ENCODE measurements at regions not wholly inside any gene's neighbourhood (a gene's known extent, or its start where the extent isn't known, plus 50 kb on each side); places are given as distances from the start of the nearest gene placed in this dataset.
A peak's percentile ranks its signal among the peaks of the same experiment; 100 is the strongest.

DNA sequence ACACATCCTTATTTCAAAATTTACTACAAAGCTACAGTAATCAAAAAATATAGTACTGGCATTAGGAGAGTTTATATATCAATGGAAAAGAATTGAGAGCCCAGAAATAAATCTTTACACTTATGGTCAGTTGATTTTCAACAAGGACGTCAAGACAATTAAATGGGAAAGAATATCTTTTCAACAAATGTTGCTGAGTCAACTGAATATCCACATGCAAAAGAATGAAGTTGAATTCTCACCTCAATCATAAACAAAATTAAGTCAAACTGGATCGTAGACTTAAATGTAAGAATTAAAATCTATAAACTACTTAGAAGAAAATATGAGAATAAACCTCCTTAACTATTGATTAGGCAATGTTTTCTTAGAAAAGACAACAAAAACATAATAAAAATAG lies 61.5 kb upstream of the PRR16 start:
- Histone ChIP-seq H3K9ac (ENCODE audit: insufficient read depth, low read length, poor library complexity, severe bottlenecking) (no peak overlapping the region), H3K36me3 (replicated peaks in 1 of 2; ENCODE audit: control insufficient read depth in 1 of 2, insufficient read depth in 2 of 2, low read length in 2 of 2) (no peaks in the 10 kb centered on the region), H3K4me2 (replicated peaks; ENCODE audit: extremely low read depth, low read length, poor library complexity, severe bottlenecking) (no peak overlapping the region), H3K4me1 (ENCODE audit: control insufficient read depth in 1 of 2, insufficient read depth in 2 of 2, low read length in 2 of 2) (peaks cover 0 to 10% of the 10 kb centered on the region in 2 donors), H3K4me3 (replicated peaks in 1 of 3; ENCODE audit: low read depth in 2 of 3, low read length in 3 of 3) (no peak overlapping the region), H3K79me2 (ENCODE audit: insufficient read depth, low read length) (no peaks in the 10 kb centered on the region), H3K27ac (ENCODE audit: low read depth in 1 of 2, low read length in 2 of 2) (no peak overlapping the region), H4K20me1 (ENCODE audit: insufficient read depth, low read length) (no peaks in the 10 kb centered on the region), H3K27me3 (ENCODE audit: control insufficient read depth in 2 of 2, insufficient read depth in 2 of 2, low read length in 2 of 2) (no peaks in the 10 kb centered on the region), H2AFZ (ENCODE audit: insufficient read depth, low read depth, low read length, poor library complexity, severe bottlenecking) (no peak overlapping the region), H3K9me3 (replicated peaks in 1 of 2; ENCODE audit: control insufficient read depth in 1 of 2, insufficient read depth in 1 of 2, low read length in 2 of 2) (peaks cover 5 to 18% of the 10 kb centered on the region in 2 donors)
- TF ChIP-seq, protein P1, sequence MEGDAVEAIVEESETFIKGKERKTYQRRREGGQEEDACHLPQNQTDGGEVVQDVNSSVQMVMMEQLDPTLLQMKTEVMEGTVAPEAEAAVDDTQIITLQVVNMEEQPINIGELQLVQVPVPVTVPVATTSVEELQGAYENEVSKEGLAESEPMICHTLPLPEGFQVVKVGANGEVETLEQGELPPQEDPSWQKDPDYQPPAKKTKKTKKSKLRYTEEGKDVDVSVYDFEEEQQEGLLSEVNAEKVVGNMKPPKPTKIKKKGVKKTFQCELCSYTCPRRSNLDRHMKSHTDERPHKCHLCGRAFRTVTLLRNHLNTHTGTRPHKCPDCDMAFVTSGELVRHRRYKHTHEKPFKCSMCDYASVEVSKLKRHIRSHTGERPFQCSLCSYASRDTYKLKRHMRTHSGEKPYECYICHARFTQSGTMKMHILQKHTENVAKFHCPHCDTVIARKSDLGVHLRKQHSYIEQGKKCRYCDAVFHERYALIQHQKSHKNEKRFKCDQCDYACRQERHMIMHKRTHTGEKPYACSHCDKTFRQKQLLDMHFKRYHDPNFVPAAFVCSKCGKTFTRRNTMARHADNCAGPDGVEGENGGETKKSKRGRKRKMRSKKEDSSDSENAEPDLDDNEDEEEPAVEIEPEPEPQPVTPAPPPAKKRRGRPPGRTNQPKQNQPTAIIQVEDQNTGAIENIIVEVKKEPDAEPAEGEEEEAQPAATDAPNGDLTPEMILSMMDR (IDR thresholded peaks at IDR 0.05): no peak
- H3K27me3 Mint-ChIP-seq (ENCODE audit: low read depth in 3 of 3): no peaks in the 10 kb centered on the region
- H3K27ac Mint-ChIP-seq: no peak overlapping the region
- H3K4me1 Mint-ChIP-seq: peaks cover 9% of the 10 kb centered on the region
- intact Hi-C loops (cut with micrococcal nuclease): no loop called here
- DNase-seq: no peak
- peaks cover 0 to 5% of the 10 kb centered on the region in 2 donors for H3K36me3 Mint-ChIP-seq
- H3K4me3 Mint-ChIP-seq: no peak overlapping the region
- peaks cover 12 to 28% (median 21%) of the 10 kb centered on the region in 7 donors for H3K9me3 Mint-ChIP-seq
- no CpG with 5 or more reads among the region's 2 CpGs for WGBS (ENCODE audit: insufficient coverage)

GRCh38 chr5:120405286-120405864 lies 58.7 kb upstream of the PRR16 start:
- peaks cover 0 to 11% of the 10 kb centered on the region in 2 donors for H3K9me3 ChIP-seq (replicated peaks in 1 of 2; ENCODE audit: control insufficient read depth in 1 of 2, insufficient read depth in 1 of 2, low read length in 2 of 2)
- H3K27ac ChIP-seq (ENCODE audit: low read depth in 1 of 2, low read length in 2 of 2): no peak overlapping the region
- H4K20me1 ChIP-seq (ENCODE audit: insufficient read depth, low read length): no peaks in the 10 kb centered on the region
- Mint-ChIP-seq H3K27me3 (ENCODE audit: low read depth in 3 of 3) (no peaks in the 10 kb centered on the region), H3K4me1 (peaks cover 9% of the 10 kb centered on the region), H3K4me3 (no peak overlapping the region), H3K36me3 (no peaks in the 10 kb centered on the region), H3K27ac (no peak overlapping the region), H3K9me3 (peaks cover 7 to 14% (median 11%) of the 10 kb centered on the region in 7 donors)
- no peaks in the 10 kb centered on the region for H3K27me3 ChIP-seq (ENCODE audit: control insufficient read depth in 2 of 2, insufficient read depth in 2 of 2, low read length in 2 of 2)
- no peak overlapping the region for H2AFZ ChIP-seq (ENCODE audit: insufficient read depth, low read depth, low read length, poor library complexity, severe bottlenecking)
- no CpG with 5 or more reads among the region's 1 CpG for WGBS (ENCODE audit: insufficient coverage)
- intact Hi-C loops (cut with micrococcal nuclease): no loop called here
- peak; percentile 16 to 52 (median 29) for DNase-seq
- no peak overlapping the region for H3K9ac ChIP-seq (ENCODE audit: insufficient read depth, low read length, poor library complexity, severe bottlenecking)
- no peaks in the 10 kb centered on the region for H3K79me2 ChIP-seq (ENCODE audit: insufficient read depth, low read length)
- H3K4me3 ChIP-seq (replicated peaks in 1 of 3; ENCODE audit: low read depth in 2 of 3, low read length in 3 of 3): no peak overlapping the region
- H3K4me1 ChIP-seq (ENCODE audit: control insufficient read depth in 1 of 2, insufficient read depth in 2 of 2, low read length in 2 of 2): peaks cover 0 to 10% of the 10 kb centered on the region in 2 donors
- H3K36me3 ChIP-seq (replicated peaks in 1 of 2; ENCODE audit: control insufficient read depth in 1 of 2, insufficient read depth in 2 of 2, low read length in 2 of 2): no peaks in the 10 kb centered on the region
- no peak overlapping the region for H3K4me2 ChIP-seq (replicated peaks; ENCODE audit: extremely low read depth, low read length, poor library complexity, severe bottlenecking)
- TF ChIP-seq, protein P1 (IDR thresholded peaks at IDR 0.05): no peak
